ENCODE measurements at regions not wholly inside any gene's neighbourhood (a gene's known extent, or its start where the extent isn't known, plus 50 kb on each side); places are given as distances from the start of the nearest gene placed in this dataset.

GRCh38 chr13:106372199-106373155 is 163.0 kb downstream of the EFNB2 start:
- peak overlapping the region; percentile 54 for H2AFZ ChIP-seq (ENCODE audit: low read depth, low read length, poor library complexity, severe bottlenecking)
- H3K4me3 ChIP-seq (replicated peaks in 1 of 2; ENCODE audit: low read depth in 1 of 2, low read length in 2 of 2) = no peak overlapping the region
- ChIA-PET CTCF (no interaction called here), RAD21 (ENCODE audit: low non-redundant PET in 1 of 2, low total read pairs in 2 of 2, uncharacterized antibody in 2 of 2, unreplicated experiment in 2 of 2) (no interaction called here), POLR2A (no interaction called here)
- H3K27ac ChIP-seq (ENCODE audit: low read depth, low read length) = no peak overlapping the region
- DNase-seq (ENCODE audit: low read depth, low spot score) = no peak
- H3K9me3 ChIP-seq (ENCODE audit: control insufficient read depth in 1 of 2, insufficient read depth in 1 of 2, low read depth in 1 of 2, low read length in 2 of 2) = no peaks in the 10 kb centered on the region
- H3K4me2 ChIP-seq (ENCODE audit: low read length) = no peak overlapping the region
- intact Hi-C loops (cut with micrococcal nuclease) = no loop called here
- H3K9me2 ChIP-seq (ENCODE audit: insufficient read depth) = no peaks in the 10 kb centered on the region
- no TSS peak for BruUV-seq (replicated peaks)
- H3K79me2 ChIP-seq (ENCODE audit: insufficient read depth, low read length) = no peaks in the 10 kb centered on the region
- no peak for ATAC-seq
- H3K36me3 ChIP-seq (ENCODE audit: control insufficient read depth in 1 of 2, insufficient read depth in 2 of 2, low read length in 2 of 2) = no peaks in the 10 kb centered on the region
- no peaks in the 10 kb centered on the region for H3K27me3 ChIP-seq (ENCODE audit: insufficient read depth, low read length)
- TF ChIP-seq EGR1 (IDR thresholded peaks at IDR 0.05; ENCODE audit: low read depth) (no peak), CBX3 (IDR thresholded peaks at IDR 0.05; ENCODE audit: low read depth) (no peak), EZH2phosphoT487 (IDR thresholded peaks at IDR 0.05; ENCODE audit: borderline replicate concordance) (no peak), ATF3 (IDR thresholded peaks at IDR 0.05) (no peak)
- H3K9ac ChIP-seq (ENCODE audit: low read length) = no peak overlapping the region
- peaks cover 11 to 23% of the 10 kb centered on the region in 2 experiments for H3K4me1 ChIP-seq (ENCODE audit: control insufficient read depth in 1 of 2, insufficient read depth in 2 of 2, low read length in 2 of 2)
- H4K20me1 ChIP-seq (ENCODE audit: insufficient read depth) = no peaks in the 10 kb centered on the region

- ATAC-seq = no peak
- Histone ChIP-seq H3K4me2 (ENCODE audit: low read length) (no peak overlapping the region), H3K27ac (ENCODE audit: low read depth, low read length) (no peak overlapping the region), H3K27me3 (ENCODE audit: insufficient read depth, low read length) (no peaks in the 10 kb centered on the region), H3K36me3 (ENCODE audit: control insufficient read depth in 1 of 2, insufficient read depth in 2 of 2, low read length in 2 of 2) (no peaks in the 10 kb centered on the region), H4K20me1 (ENCODE audit: insufficient read depth) (no peaks in the 10 kb centered on the region), H3K9ac (ENCODE audit: low read length) (no peak overlapping the region), H3K4me1 (ENCODE audit: control insufficient read depth in 1 of 2, insufficient read depth in 2 of 2, low read length in 2 of 2) (peaks cover 2 to 9% of the 10 kb centered on the region in 2 experiments), H3K4me3 (replicated peaks in 1 of 2; ENCODE audit: low read depth in 1 of 2, low read length in 2 of 2) (no peak overlapping the region), H3K79me2 (ENCODE audit: insufficient read depth, low read length) (no peaks in the 10 kb centered on the region), H2AFZ (ENCODE audit: low read depth, low read length, poor library complexity, severe bottlenecking) (no peak overlapping the region), H3K9me2 (ENCODE audit: insufficient read depth) (no peaks in the 10 kb centered on the region), H3K9me3 (ENCODE audit: control insufficient read depth in 1 of 2, insufficient read depth in 1 of 2, low read depth in 1 of 2, low read length in 2 of 2) (no peaks in the 10 kb centered on the region)
- ChIA-PET RAD21 (ENCODE audit: low non-redundant PET in 1 of 2, low total read pairs in 2 of 2, uncharacterized antibody in 2 of 2, unreplicated experiment in 2 of 2) (no interaction called here), POLR2A (no interaction called here), CTCF (no interaction called here)
- no TSS peak for BruUV-seq (replicated peaks)
- DNase-seq (ENCODE audit: low read depth, low spot score) = no peak
- intact Hi-C loops (cut with micrococcal nuclease) = no loop called here
- TF ChIP-seq YY1 (IDR thresholded peaks at IDR 0.05; ENCODE audit: extremely low read depth, insufficient replicate concordance, low read depth, low read length) = no peak
- no peak for TF ChIP-seq TCF7L2 (IDR thresholded peaks at IDR 0.05; ENCODE audit: borderline replicate concordance, extremely low read depth, insufficient read depth, insufficient read length)
- no peak for TF ChIP-seq REST (IDR thresholded peaks at IDR 0.05; ENCODE audit: low read depth)
- no peak for TF ChIP-seq CBX3 (IDR thresholded peaks at IDR 0.05; ENCODE audit: low read depth)
- TF ChIP-seq CEBPB (IDR thresholded peaks at IDR 0.05; ENCODE audit: low read depth) = no peak
- TF ChIP-seq ATF3 (IDR thresholded peaks at IDR 0.05) = no peak
- TF ChIP-seq EZH2phosphoT487 (IDR thresholded peaks at IDR 0.05; ENCODE audit: borderline replicate concordance) = no peak
- TF ChIP-seq EGR1 (IDR thresholded peaks at IDR 0.05; ENCODE audit: low read depth) = no peak
- TF ChIP-seq ZNF274 (IDR thresholded peaks at IDR 0.05; ENCODE audit: low read depth, low read length) = no peak
- TF ChIP-seq MAX (IDR thresholded peaks at IDR 0.05) = no peak
- TF ChIP-seq JUND (IDR thresholded peaks at IDR 0.05) = no peak
Observed at GRCh38 chr13:106371024-106371423, 164.4 kb downstream of the EFNB2 start.

Data from HCT116 (cell line).